MM.1S (cell line): ENCODE measurements at regions not wholly inside any gene's neighbourhood (a gene's known extent, or its start where the extent isn't known, plus 50 kb on each side); places are given as distances from the start of the nearest gene placed in this dataset.

Source experiments
- DNase-seq: peaks from one replicate; pipeline ENCODE4 v3.0.0-alpha.2; 2015
- H2AFZ ChIP-seq: fragments of 300-600 bp; sonication (generic); 2 replicates; pipeline ENCODE4 v1.6.0; 2016; ENCODE audit warnings: antibody characterized with exemption, low read length
- H3F3A ChIP-seq: fragments of 300-600 bp; sonication (generic); 2 replicates; pipeline ENCODE4 v1.6.1; 2016; ENCODE audit warnings: mild to moderate bottlenecking, antibody characterized with exemption, low read length, moderate library complexity, mixed read lengths; ENCODE audit not compliant: insufficient read depth
- H3K27ac ChIP-seq: fragments of 300-600 bp; sonication (generic); 2 replicates; pipeline ENCODE4 v1.5.1; 2016; ENCODE audit warnings: mild to moderate bottlenecking, low read length
- H3K27me3 ChIP-seq: fragments of 300-600 bp; sonication (generic); replicated peaks from 2 replicates; pipeline ENCODE4 v1.6.0; 2016; ENCODE audit warnings: low read length; ENCODE audit not compliant: insufficient read depth
- H3K36me3 ChIP-seq: fragments of 300-600 bp; sonication (generic); replicated peaks from 2 replicates; pipeline ENCODE4 v1.6.1; 2016; ENCODE audit warnings: mild to moderate bottlenecking, low read length, mixed read lengths; ENCODE audit not compliant: insufficient read depth
- H3K4me1 ChIP-seq: fragments of 300-600 bp; sonication (generic); 2 replicates; pipeline ENCODE4 v1.6.1; 2016; ENCODE audit warnings: low read length, mixed read lengths
- H3K4me2 ChIP-seq: fragments of 300-600 bp; sonication (generic); 2 replicates; pipeline ENCODE4 v1.6.0; 2016; ENCODE audit warnings: low read depth, low read length
- H3K4me3 ChIP-seq: fragments of 300-600 bp; sonication (generic); 2 replicates; pipeline ENCODE4 v1.5.1; 2016; ENCODE audit warnings: low read length, mixed read lengths
- H3K79me2 ChIP-seq: fragments of 300-600 bp; sonication (generic); 2 replicates; pipeline ENCODE4 v1.6.1; 2016; ENCODE audit warnings: mixed run types, low read length, mixed read lengths
- H3K9ac ChIP-seq: fragments of 300-600 bp; sonication (generic); 2 replicates; pipeline ENCODE4 v1.6.1; 2016; ENCODE audit warnings: low read length, mixed read lengths
- H3K9me2 ChIP-seq: fragments of 300-600 bp; sonication (generic); replicated peaks from 2 replicates; pipeline ENCODE4 v1.6.1; 2016; ENCODE audit warnings: mild to moderate bottlenecking, low read length, mixed read lengths; ENCODE audit not compliant: insufficient read depth
- H3K9me3 ChIP-seq: fragments of 300-600 bp; sonication (generic); replicated peaks from 2 replicates; pipeline ENCODE4 v1.6.1; 2016; ENCODE audit warnings: mild to moderate bottlenecking, low read length, mixed read lengths; ENCODE audit not compliant: insufficient read depth
- H4K20me1 ChIP-seq: fragments of 300-600 bp; sonication (generic); 2 replicates; pipeline ENCODE4 v1.6.1; 2016; ENCODE audit warnings: mild to moderate bottlenecking, low read length, moderate library complexity, mixed read lengths; ENCODE audit not compliant: insufficient read depth
- EZH2 ChIP-seq: fragments of 300-600 bp; sonication (generic); optimal IDR thresholded peaks from 2 replicates; pipeline ENCODE3; 2017; ENCODE audit warnings: low read depth, mild to moderate bottlenecking, antibody characterized with exemption, low read length, mixed read lengths
- EZH2phosphoT487 ChIP-seq: fragments of 300-600 bp; sonication (generic); IDR thresholded peaks from 2 replicates; pipeline ENCODE4 v1.6.1; 2018; ENCODE audit warnings: antibody characterized with exemption, low read length
- TF ChIP-seq, protein P1 (sequence below): fragments of 300-600 bp; sonication (generic); IDR thresholded peaks from 2 replicates; pipeline ENCODE4 v1.5.1; 2016; ENCODE audit warnings: antibody characterized with exemption, low read length, mixed read lengths

DNA sequence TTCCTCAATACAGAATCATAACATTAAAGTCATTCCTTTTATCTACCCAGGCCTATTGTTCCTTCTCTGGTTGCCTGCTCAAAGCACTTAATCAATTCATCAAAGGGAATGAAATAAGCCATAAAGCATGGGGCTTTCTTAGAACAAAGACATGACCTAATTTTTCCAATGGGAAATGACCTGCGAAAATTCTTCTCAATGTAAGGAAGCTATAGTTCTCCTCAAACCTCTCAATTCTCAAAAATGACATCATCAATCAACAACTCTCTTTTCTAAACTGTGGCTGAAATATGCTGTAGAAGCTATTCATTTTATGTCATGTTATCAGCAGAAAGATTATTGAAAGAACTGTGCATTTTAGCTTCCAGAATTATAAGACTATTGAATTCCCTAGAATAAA lies 116.0 kb upstream of the PTPRR start:
- H3K4me1 ChIP-seq = no peaks in the 10 kb centered on the region
- no peak overlapping the region for H3K4me2 ChIP-seq
- no peaks in the 10 kb centered on the region for H3K27me3 ChIP-seq
- no peak for DNase-seq
- no peak overlapping the region for H2AFZ ChIP-seq
- H3K36me3 ChIP-seq = no peaks in the 10 kb centered on the region
- H4K20me1 ChIP-seq = no peaks in the 10 kb centered on the region
- H3K9ac ChIP-seq = no peak overlapping the region
- no peak overlapping the region for H3K27ac ChIP-seq
- H3K79me2 ChIP-seq = no peaks in the 10 kb centered on the region
- TF ChIP-seq EZH2phosphoT487 (no peak), EZH2 (no peak)
- H3K4me3 ChIP-seq = no peak overlapping the region
- no peaks in the 10 kb centered on the region for H3F3A ChIP-seq
- no peaks in the 10 kb centered on the region for H3K9me2 ChIP-seq
- no peaks in the 10 kb centered on the region for H3K9me3 ChIP-seq

DNA sequence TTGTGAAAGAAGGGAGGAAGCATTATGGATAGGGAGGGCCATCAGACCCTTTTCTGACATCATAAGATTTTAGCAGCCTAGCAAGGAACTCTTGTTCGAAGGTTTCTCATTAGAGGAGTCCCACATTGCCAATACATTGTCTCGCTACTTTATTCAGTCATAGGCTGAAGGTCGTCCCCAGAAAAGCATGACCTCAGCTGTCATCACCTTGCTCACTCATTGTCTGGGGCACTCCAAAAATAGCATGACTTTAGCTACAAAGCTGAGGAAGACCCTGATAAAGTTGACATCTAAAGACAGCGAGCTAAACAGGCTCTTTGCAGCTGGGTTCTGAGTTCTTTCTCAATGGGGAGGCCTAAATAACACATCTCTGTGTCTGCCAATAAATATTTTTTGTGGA lies 112.4 kb upstream of the PTPRR start:
- Histone ChIP-seq H3K4me2 (no peak overlapping the region), H3K4me3 (no peak overlapping the region), H3K36me3 (no peaks in the 10 kb centered on the region), H3K9ac (no peak overlapping the region), H2AFZ (no peak overlapping the region), H3K9me2 (no peaks in the 10 kb centered on the region), H3K79me2 (no peaks in the 10 kb centered on the region), H3K27me3 (no peaks in the 10 kb centered on the region), H4K20me1 (no peaks in the 10 kb centered on the region), H3K27ac (no peak overlapping the region), H3F3A (no peaks in the 10 kb centered on the region), H3K9me3 (no peaks in the 10 kb centered on the region), H3K4me1 (no peaks in the 10 kb centered on the region)
- TF ChIP-seq EZH2phosphoT487 (no peak), EZH2 (no peak)
- TF ChIP-seq, protein P1, sequence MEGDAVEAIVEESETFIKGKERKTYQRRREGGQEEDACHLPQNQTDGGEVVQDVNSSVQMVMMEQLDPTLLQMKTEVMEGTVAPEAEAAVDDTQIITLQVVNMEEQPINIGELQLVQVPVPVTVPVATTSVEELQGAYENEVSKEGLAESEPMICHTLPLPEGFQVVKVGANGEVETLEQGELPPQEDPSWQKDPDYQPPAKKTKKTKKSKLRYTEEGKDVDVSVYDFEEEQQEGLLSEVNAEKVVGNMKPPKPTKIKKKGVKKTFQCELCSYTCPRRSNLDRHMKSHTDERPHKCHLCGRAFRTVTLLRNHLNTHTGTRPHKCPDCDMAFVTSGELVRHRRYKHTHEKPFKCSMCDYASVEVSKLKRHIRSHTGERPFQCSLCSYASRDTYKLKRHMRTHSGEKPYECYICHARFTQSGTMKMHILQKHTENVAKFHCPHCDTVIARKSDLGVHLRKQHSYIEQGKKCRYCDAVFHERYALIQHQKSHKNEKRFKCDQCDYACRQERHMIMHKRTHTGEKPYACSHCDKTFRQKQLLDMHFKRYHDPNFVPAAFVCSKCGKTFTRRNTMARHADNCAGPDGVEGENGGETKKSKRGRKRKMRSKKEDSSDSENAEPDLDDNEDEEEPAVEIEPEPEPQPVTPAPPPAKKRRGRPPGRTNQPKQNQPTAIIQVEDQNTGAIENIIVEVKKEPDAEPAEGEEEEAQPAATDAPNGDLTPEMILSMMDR = no peak
- no peak for DNase-seq

DNA sequence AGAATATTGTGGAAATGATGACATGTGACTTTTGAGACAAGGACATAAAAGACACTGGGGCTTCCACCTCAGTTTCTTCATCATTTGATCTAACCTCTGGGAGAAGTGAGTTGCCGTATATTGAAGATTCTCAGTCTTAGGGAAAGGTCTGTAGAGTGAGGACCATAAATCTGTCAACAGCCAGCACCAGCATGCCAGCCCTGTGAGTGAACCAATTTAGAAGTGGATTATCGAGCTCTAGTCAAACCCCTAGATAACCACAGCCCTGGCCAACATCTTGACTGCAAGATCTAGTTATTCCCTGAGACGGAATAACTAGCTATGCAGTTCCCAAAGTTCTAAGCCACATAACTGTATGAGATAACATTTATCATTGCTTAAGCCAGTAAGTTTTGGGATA lies 108.8 kb upstream of the PTPRR start:
- Histone ChIP-seq H4K20me1 (no peaks in the 10 kb centered on the region), H3F3A (no peaks in the 10 kb centered on the region), H3K9me3 (no peaks in the 10 kb centered on the region), H3K27me3 (no peaks in the 10 kb centered on the region), H3K36me3 (no peaks in the 10 kb centered on the region), H3K79me2 (no peaks in the 10 kb centered on the region), H3K4me3 (no peak overlapping the region), H3K4me2 (no peak overlapping the region), H3K4me1 (no peaks in the 10 kb centered on the region), H3K27ac (no peak overlapping the region), H2AFZ (no peak overlapping the region), H3K9me2 (no peaks in the 10 kb centered on the region), H3K9ac (no peak overlapping the region)
- TF ChIP-seq EZH2phosphoT487 = no peak
- TF ChIP-seq, protein P1 = no peak
- TF ChIP-seq EZH2 = no peak
- DNase-seq = no peak

DNA sequence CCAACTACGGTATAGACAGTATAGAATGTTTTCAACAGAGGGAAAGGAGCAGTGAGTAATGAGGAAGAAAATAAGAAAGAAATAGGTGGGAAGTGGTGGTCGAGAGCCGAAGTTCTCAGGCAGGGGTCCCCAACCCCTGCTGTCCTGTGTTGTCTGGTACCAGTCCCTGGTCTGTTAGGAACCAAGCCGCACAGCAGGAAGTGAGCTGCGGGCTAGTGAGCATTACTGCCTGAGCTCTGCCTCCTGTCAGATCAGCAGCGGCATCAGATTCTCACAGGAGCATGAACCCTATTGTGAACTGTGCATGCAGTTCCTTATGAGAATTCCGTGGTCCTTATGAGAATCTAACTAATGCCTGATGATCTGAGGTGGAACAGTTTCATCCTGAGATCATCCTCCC lies 107.3 kb upstream of the PTPRR start:
- H3K9ac ChIP-seq = no peak overlapping the region
- no peaks in the 10 kb centered on the region for H3K9me3 ChIP-seq
- H3K36me3 ChIP-seq = no peaks in the 10 kb centered on the region
- H2AFZ ChIP-seq = no peak overlapping the region
- no peak overlapping the region for H3K4me2 ChIP-seq
- H3K27ac ChIP-seq = no peak overlapping the region
- TF ChIP-seq, protein P1 = no peak
- TF ChIP-seq EZH2 (no peak), EZH2phosphoT487 (no peak)
- DNase-seq = no peak
- no peak overlapping the region for H3K4me3 ChIP-seq
- H4K20me1 ChIP-seq = no peaks in the 10 kb centered on the region
- no peaks in the 10 kb centered on the region for H3K79me2 ChIP-seq
- H3K9me2 ChIP-seq = no peaks in the 10 kb centered on the region
- no peaks in the 10 kb centered on the region for H3K27me3 ChIP-seq
- no peaks in the 10 kb centered on the region for H3K4me1 ChIP-seq
- H3F3A ChIP-seq = no peaks in the 10 kb centered on the region
